BE2C (cell line): ENCODE measurements at regions not wholly inside any gene's neighbourhood (a gene's known extent, or its start where the extent isn't known, plus 50 kb on each side); places are given as distances from the start of the nearest gene placed in this dataset.

Experiments used
- DNase-seq: peaks from one replicate; pipeline ENCODE4 v3.0.0-alpha.2; 2020
- H3K27me3 ChIP-seq: fragments of 250-450 bp; sonication (Bioruptor Pico); 2 replicates; pipeline ENCODE4 v1.5.1; 2020; ENCODE audit warnings: mild to moderate bottlenecking
- H3K36me3 ChIP-seq: fragments of 250-450 bp; sonication (Bioruptor Pico); 2 replicates; pipeline ENCODE4 v1.5.1; 2020; ENCODE audit warnings: mild to moderate bottlenecking
- H3K4me1 ChIP-seq: fragments of 250-450 bp; sonication (Bioruptor Pico); 2 replicates; pipeline ENCODE4 v1.5.1; 2020
- H3K4me3 ChIP-seq: 2 replicates; pipeline ENCODE4 v1.5.1; 2011; ENCODE audit warnings: low read depth, low read length
- H3K9me3 ChIP-seq: fragments of 250-450 bp; sonication (Bioruptor Pico); 2 replicates; pipeline ENCODE4 v1.5.1; 2020
- TF ChIP-seq, protein P1 (sequence below): IDR thresholded peaks from 2 replicates; pipeline ENCODE4 v1.5.1; 2012; ENCODE audit warnings: mild to moderate bottlenecking, low read depth, low read length

GRCh38 chr19:27889156-27889555 lies 1323.8 kb downstream of the UQCRFS1 start:
- TF ChIP-seq, protein P1, sequence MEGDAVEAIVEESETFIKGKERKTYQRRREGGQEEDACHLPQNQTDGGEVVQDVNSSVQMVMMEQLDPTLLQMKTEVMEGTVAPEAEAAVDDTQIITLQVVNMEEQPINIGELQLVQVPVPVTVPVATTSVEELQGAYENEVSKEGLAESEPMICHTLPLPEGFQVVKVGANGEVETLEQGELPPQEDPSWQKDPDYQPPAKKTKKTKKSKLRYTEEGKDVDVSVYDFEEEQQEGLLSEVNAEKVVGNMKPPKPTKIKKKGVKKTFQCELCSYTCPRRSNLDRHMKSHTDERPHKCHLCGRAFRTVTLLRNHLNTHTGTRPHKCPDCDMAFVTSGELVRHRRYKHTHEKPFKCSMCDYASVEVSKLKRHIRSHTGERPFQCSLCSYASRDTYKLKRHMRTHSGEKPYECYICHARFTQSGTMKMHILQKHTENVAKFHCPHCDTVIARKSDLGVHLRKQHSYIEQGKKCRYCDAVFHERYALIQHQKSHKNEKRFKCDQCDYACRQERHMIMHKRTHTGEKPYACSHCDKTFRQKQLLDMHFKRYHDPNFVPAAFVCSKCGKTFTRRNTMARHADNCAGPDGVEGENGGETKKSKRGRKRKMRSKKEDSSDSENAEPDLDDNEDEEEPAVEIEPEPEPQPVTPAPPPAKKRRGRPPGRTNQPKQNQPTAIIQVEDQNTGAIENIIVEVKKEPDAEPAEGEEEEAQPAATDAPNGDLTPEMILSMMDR: no peak
- Histone ChIP-seq H3K27me3 (no peaks in the 10 kb centered on the region), H3K4me1 (no peaks in the 10 kb centered on the region), H3K4me3 (no peak overlapping the region), H3K36me3 (no peaks in the 10 kb centered on the region), H3K9me3 (no peaks in the 10 kb centered on the region; the same call in 1 of the 2 replicates)
- no peak for DNase-seq

DNA sequence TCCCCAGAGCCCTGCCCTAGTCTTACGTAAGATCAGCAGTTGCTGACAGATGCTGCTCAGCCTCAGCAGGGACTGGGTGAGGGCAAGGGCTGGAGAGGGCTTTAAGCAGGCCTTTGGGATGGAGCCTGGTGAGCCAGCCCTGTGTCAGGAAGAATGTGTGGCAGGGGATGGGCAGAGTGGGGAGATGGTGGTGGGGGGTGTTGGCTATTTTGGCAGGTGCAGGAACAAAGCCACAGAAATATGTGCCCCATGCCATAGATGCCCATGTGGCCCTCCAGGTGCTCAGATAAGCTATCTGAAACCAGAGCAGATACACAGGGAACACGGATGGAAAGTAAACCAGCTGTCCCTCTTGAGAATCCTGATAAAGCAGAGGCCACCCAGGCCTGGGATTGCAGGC lies 1325.0 kb downstream of the UQCRFS1 start:
- Histone ChIP-seq H3K27me3 (no peaks in the 10 kb centered on the region), H3K36me3 (no peaks in the 10 kb centered on the region), H3K9me3 (no peaks in the 10 kb centered on the region; the same call in 1 of the 2 replicates), H3K4me3 (no peak overlapping the region), H3K4me1 (no peaks in the 10 kb centered on the region)
- no peak for DNase-seq
- TF ChIP-seq, protein P1: no peak

DNA sequence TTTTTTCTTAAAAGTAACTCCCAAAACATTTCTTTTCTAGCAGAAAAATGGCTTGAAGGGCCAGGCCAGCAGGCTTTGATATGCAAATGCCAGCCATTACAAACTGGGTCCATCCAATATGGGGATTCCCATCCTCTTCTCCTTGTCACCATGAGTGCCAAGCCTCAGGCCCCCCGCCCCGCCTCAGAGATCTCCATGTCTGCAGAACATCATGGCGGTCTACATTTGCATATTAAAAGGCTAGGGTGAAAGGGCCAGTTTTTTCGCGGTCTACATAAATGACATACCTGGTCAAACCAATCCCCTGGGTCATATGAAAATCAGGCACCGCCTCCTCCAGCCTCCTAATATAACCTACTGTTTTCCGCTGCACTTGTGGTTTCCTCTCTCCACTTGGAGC lies 1327.6 kb downstream of the UQCRFS1 start:
- no peaks in the 10 kb centered on the region for H3K4me1 ChIP-seq
- H3K4me3 ChIP-seq: no peak overlapping the region
- no peaks in the 10 kb centered on the region for H3K9me3 ChIP-seq
- H3K36me3 ChIP-seq: no peaks in the 10 kb centered on the region
- DNase-seq: no peak
- H3K27me3 ChIP-seq: no peaks in the 10 kb centered on the region
- TF ChIP-seq, protein P1: no peak

DNA sequence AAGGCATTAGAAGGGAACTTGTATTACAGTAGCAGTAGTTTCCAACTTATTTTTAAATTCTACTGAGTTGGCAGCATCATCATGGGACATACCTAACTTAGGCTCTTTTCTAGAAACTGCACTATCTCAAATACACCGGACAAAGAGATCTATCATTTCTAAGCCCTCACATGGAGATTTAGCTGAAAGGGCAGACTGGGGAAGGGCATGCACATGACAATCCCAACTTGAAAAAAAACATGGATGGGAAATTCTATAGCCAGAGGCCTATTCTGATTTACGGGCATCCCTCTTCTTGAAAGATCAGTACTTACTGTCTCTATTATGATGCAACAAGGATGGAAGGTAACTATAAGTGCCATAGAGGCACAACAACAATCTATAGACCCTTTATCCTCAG lies 1328.6 kb downstream of the UQCRFS1 start:
- no peaks in the 10 kb centered on the region for H3K4me1 ChIP-seq
- TF ChIP-seq, protein P1: no peak
- no peak for DNase-seq
- H3K4me3 ChIP-seq: no peak overlapping the region
- no peaks in the 10 kb centered on the region for H3K36me3 ChIP-seq
- H3K9me3 ChIP-seq: no peaks in the 10 kb centered on the region
- no peaks in the 10 kb centered on the region for H3K27me3 ChIP-seq

GRCh38 chr19:27881213-27881612 lies 1331.7 kb downstream of the UQCRFS1 start:
- no peaks in the 10 kb centered on the region; the same call in 1 of the 2 replicates for H3K9me3 ChIP-seq
- no peaks in the 10 kb centered on the region for H3K27me3 ChIP-seq
- H3K36me3 ChIP-seq: no peaks in the 10 kb centered on the region
- no peaks in the 10 kb centered on the region for H3K4me1 ChIP-seq
- TF ChIP-seq, protein P1: no peak
- no peak overlapping the region for H3K4me3 ChIP-seq
- no peak for DNase-seq

- H3K4me1 ChIP-seq: no peaks in the 10 kb centered on the region
- H3K9me3 ChIP-seq: no peaks in the 10 kb centered on the region; the same call in 1 of the 2 replicates
- H3K27me3 ChIP-seq: no peaks in the 10 kb centered on the region
- no peak for DNase-seq
- TF ChIP-seq, protein P1: no peak
- H3K4me3 ChIP-seq: no peak overlapping the region
- H3K36me3 ChIP-seq: no peaks in the 10 kb centered on the region
Observed at GRCh38 chr19:27876976-27877512, 1335.9 kb downstream of the UQCRFS1 start.
